ENCODE measurements at regions not wholly inside any gene's neighbourhood (a gene's known extent, or its start where the extent isn't known, plus 50 kb on each side); places are given as distances from the start of the nearest gene placed in this dataset.

GRCh38 chr2:13758412-13758811, 874.1 kb upstream of the LRATD1 start (continued):
- no peak for TF ChIP-seq ZBTB40 (IDR thresholded peaks at IDR 0.05)
- no peak for TF ChIP-seq ZBTB40 (CRISPR knock-in tag; IDR thresholded peaks at IDR 0.05)
- no peak for TF ChIP-seq SIX4 (CRISPR knock-in tag; IDR thresholded peaks at IDR 0.05)
- TF ChIP-seq ZNF782 (CRISPR knock-in tag; IDR thresholded peaks at IDR 0.05; ENCODE audit: borderline replicate concordance), result no peak
- TF ChIP-seq TFDP2 (CRISPR knock-in tag; IDR thresholded peaks at IDR 0.05), result no peak
- TF ChIP-seq HOXD1 (CRISPR knock-in tag; IDR thresholded peaks at IDR 0.05), result no peak
- no peak for TF ChIP-seq ZNF143 (CRISPR knock-in tag; IDR thresholded peaks at IDR 0.05)
- TF ChIP-seq ZNF562 (CRISPR knock-in tag; IDR thresholded peaks at IDR 0.05; ENCODE audit: borderline replicate concordance), result no peak
- TF ChIP-seq GPN1 (CRISPR knock-in tag; IDR thresholded peaks at IDR 0.05; ENCODE audit: borderline replicate concordance), result no peak
- no peak for TF ChIP-seq HMGXB3 (CRISPR knock-in tag; IDR thresholded peaks at IDR 0.05; ENCODE audit: borderline replicate concordance)

All from HepG2 (cell line).